Mammary epithelial cell (primary cell): ENCODE measurements at regions not wholly inside any gene's neighbourhood (a gene's known extent, or its start where the extent isn't known, plus 50 kb on each side); places are given as distances from the start of the nearest gene placed in this dataset.
"Not testable (repeated sequence)": the region's sequence is repeated elsewhere in the genome, so short reads cannot be mapped to it uniquely, and the experiment has no call there.

Source experiments
- CTCF ChIP-seq, 2 donors: IDR thresholded peaks in 1 of 2; conservative IDR thresholded peaks in 1 of 2; 2 replicates each; pipeline ENCODE4 v1.5.1; 2011 to 2012; ENCODE audit warnings: inconsistent platforms in 2 of 2, low read length in 2 of 2, mild to moderate bottlenecking in 2 of 2, control low read depth in 1 of 2, low read depth in 1 of 2; ENCODE audit not compliant: insufficient read depth in 1 of 2; ENCODE audit errors: extremely low read depth in 1 of 2
- EZH2 ChIP-seq: IDR thresholded peaks from 2 replicates; pipeline ENCODE4 v1.6.1; 2012; ENCODE audit warnings: low read length, inconsistent platforms, borderline replicate concordance

- not testable (repeated sequence) for TF ChIP-seq CTCF (conservative IDR thresholded peaks at IDR 0.05 in 1 of 2, IDR thresholded peaks at IDR 0.05 in 1 of 2; ENCODE audit: extremely low read depth in 1 of 2, insufficient read depth in 1 of 2, low read depth in 1 of 2, low read length in 2 of 2); EZH2
Measured at GRCh38 chr7:120014301-120014700, 258.7 kb upstream of the KCND2 start.
